Erythroblast (primary cell): ENCODE measurements at regions not wholly inside any gene's neighbourhood (a gene's known extent, or its start where the extent isn't known, plus 50 kb on each side); places are given as distances from the start of the nearest gene placed in this dataset.

ENCODE experiments used
- GATA1 ChIP-seq: IDR thresholded peaks from 2 replicates; pipeline ENCODE4 v1.6.1; 2011; ENCODE audit warnings: low read depth, mild to moderate bottlenecking, control low read depth, low read length, moderate library complexity
- POLR2A ChIP-seq: IDR thresholded peaks from 2 replicates; pipeline ENCODE4 v1.6.1; 2011; ENCODE audit warnings: mild to moderate bottlenecking, low read length

GRCh38 chr7:12942609-12943008, 255.2 kb downstream of the ARL4A start:
- TF ChIP-seq POLR2A, result no peak
- TF ChIP-seq GATA1, result no peak
